ENCODE measurements at regions not wholly inside any gene's neighbourhood (a gene's known extent, or its start where the extent isn't known, plus 50 kb on each side); places are given as distances from the start of the nearest gene placed in this dataset.

GRCh38 chr22:49710746-49711145 lies 116.9 kb downstream of the BRD1 start:
- Histone ChIP-seq H4K8ac (ENCODE audit: low read depth in 2 of 2, low read length in 2 of 2) (no peak overlapping the region), H3K4me3 (ENCODE audit: insufficient read depth, low read depth, low read length) (no peak overlapping the region), H3K9ac (ENCODE audit: low read depth, low read length) (no peak overlapping the region), H3K79me1 (ENCODE audit: low read depth in 1 of 2, low read length in 2 of 2) (no peaks in the 10 kb centered on the region), H4K5ac (ENCODE audit: low read depth, low read length) (no peak overlapping the region), H3K36me3 (ENCODE audit: control insufficient read depth, insufficient read depth, low read length) (no peaks in the 10 kb centered on the region), H3K9me3 (ENCODE audit: control insufficient read depth, insufficient read depth, low read length) (peaks cover 2% of the 10 kb centered on the region; the same call in 1 of the 2 replicates), H3K27me3 (ENCODE audit: control insufficient read depth, insufficient read depth, low read length) (no peaks in the 10 kb centered on the region), H2BK120ac (ENCODE audit: low read depth, low read length) (no peak overlapping the region), H2BK15ac (ENCODE audit: low read depth, low read length) (no peak overlapping the region), H4K91ac (ENCODE audit: insufficient read depth, low read depth, low read length) (no peak overlapping the region), H3K4me2 (ENCODE audit: low read depth, low read length) (no peak overlapping the region), H3K9me1 (ENCODE audit: insufficient read depth, low read length) (no peaks in the 10 kb centered on the region), H3K23ac (ENCODE audit: low read depth, low read length) (no peak overlapping the region), H2BK5ac (ENCODE audit: low read depth, low read length, poor library complexity, severe bottlenecking) (no peak overlapping the region), H3K18ac (ENCODE audit: low read depth, low read length) (no peak overlapping the region), H3K4me1 (ENCODE audit: control insufficient read depth, insufficient read depth, low read length) (no peaks in the 10 kb centered on the region), H2BK20ac (ENCODE audit: low read depth, low read length) (no peak overlapping the region), H3K14ac (replicated peaks; ENCODE audit: low read depth, low read length) (no peak overlapping the region), H3K4ac (ENCODE audit: low read depth, low read length) (no peak overlapping the region), H3K27ac (ENCODE audit: insufficient read depth, low read length) (no peak overlapping the region), H2AK5ac (ENCODE audit: low read depth, low read length) (no peak overlapping the region), H2AK9ac (replicated peaks; ENCODE audit: low read depth, low read length, poor library complexity) (no peak overlapping the region), H3K56ac (ENCODE audit: extremely low read depth, insufficient read depth, low read length) (no peak overlapping the region), H2AFZ (replicated peaks; ENCODE audit: low read length, poor library complexity) (no peak overlapping the region), H4K20me1 (ENCODE audit: insufficient read depth, low read length) (no peaks in the 10 kb centered on the region)
- ATAC-seq (ENCODE audit: low read depth): no peak
- POLR2A ChIA-PET (ENCODE audit: unreplicated experiment): no interaction called here
- dilution Hi-C loops (cut with HindIII; ENCODE audit: low sequenced_read_pairs, unreplicated experiment): no loop called here
- 20% methylated on average over 1 of the region's 9 CpGs; no CpG with 5 or more reads in 1 of the 2 experiments for WGBS, 2 experiments (ENCODE audit: extremely low coverage in 2 of 2, insufficient read length in 1 of 2)
- intact Hi-C loops (cut with micrococcal nuclease): no loop called here
- in situ Hi-C loops (cut with MboI; ENCODE audit: low sequenced_read_pairs): no loop called here
- DNase-seq: no peak
- CTCF ChIA-PET: no interaction called here
- TF ChIP-seq POLR2A (IDR thresholded peaks at IDR 0.05; ENCODE audit: low read depth, low read length): no peak
- no peak for TF ChIP-seq BHLHE40 (IDR thresholded peaks at IDR 0.05; ENCODE audit: low read depth, low read length)
- TF ChIP-seq MAZ (IDR thresholded peaks at IDR 0.05; ENCODE audit: borderline replicate concordance, low read depth, low read length): no peak
- no peak for TF ChIP-seq CHD1 (IDR thresholded peaks at IDR 0.05; ENCODE audit: low read depth, low read length)
- no peak for TF ChIP-seq RFX5 (IDR thresholded peaks at IDR 0.05; ENCODE audit: low read depth, low read length)
- no peak for TF ChIP-seq RAD21 (IDR thresholded peaks at IDR 0.05; ENCODE audit: low read length)
- TF ChIP-seq CEBPB (IDR thresholded peaks at IDR 0.05; ENCODE audit: low read depth, low read length): no peak
- no peak for TF ChIP-seq SMC3 (IDR thresholded peaks at IDR 0.05; ENCODE audit: low read depth, low read length)
- no peak for TF ChIP-seq RCOR1 (IDR thresholded peaks at IDR 0.05; ENCODE audit: insufficient replicate concordance, low read length)
- no TSS peak for BruUV-seq (replicated peaks)

All from IMR-90 (cell line).